CD4-positive, alpha-beta T cell treated with Interleukin-2 at 100 ng/mL for 4 hours (primary cell): ENCODE measurements at regions not wholly inside any gene's neighbourhood (a gene's known extent, or its start where the extent isn't known, plus 50 kb on each side); places are given as distances from the start of the nearest gene placed in this dataset.
"Not testable (repeated sequence)": the region's sequence is repeated elsewhere in the genome, so short reads cannot be mapped to it uniquely, and the experiment has no call there.

Experiments
- DNase-seq: peaks from one replicate; pipeline ENCODE4 v3.0.0-alpha.2; 2020; ENCODE audit warnings: low spot score

DNA sequence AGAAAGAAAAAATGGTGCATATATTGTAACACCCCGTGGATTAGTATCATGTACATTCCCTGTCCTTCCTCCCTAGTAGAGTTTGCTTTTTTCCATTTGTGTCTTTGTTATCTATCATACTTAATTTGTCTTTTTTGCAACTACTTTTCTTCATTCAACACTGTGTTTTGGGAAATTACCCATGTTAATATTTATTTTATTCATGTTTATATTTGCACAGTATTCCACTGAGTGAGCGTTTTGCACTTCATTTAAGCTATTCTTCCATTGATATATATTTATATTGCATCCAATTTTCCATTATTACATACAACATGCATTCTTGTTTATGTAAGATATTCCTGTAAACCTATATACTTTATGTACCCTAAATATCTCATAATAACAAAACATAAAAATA lies 57.6 kb upstream of the FAM171A1 start:
- DNase-seq, result no peak

DNA sequence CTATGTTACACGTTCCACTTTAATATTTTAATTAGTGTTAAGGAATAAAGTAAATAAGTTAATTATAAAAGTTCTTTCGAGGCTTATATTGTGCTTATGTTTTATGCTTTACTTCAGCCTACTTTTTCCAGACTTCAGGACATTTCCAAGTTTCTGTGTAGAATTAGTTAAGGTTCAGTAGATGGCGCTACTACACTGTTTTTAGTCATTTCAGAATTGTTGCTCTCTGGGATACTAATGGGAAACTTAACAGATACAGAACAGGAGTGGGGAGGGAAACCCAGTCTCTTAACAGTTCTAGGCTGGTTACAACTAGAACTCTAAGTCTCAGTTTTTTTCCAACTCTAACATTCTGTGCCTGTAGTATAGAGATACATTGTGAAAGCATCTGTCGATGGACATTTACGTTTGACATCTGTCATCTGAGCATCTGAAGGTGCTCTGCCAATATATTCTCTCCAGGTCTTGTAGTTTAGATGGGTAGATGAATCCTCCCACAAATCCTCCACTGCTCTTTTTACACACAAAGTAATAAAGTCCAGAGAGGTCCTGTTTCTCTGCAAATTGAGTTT lies 56.8 kb upstream of the FAM171A1 start:
- DNase-seq, result no peak

DNA sequence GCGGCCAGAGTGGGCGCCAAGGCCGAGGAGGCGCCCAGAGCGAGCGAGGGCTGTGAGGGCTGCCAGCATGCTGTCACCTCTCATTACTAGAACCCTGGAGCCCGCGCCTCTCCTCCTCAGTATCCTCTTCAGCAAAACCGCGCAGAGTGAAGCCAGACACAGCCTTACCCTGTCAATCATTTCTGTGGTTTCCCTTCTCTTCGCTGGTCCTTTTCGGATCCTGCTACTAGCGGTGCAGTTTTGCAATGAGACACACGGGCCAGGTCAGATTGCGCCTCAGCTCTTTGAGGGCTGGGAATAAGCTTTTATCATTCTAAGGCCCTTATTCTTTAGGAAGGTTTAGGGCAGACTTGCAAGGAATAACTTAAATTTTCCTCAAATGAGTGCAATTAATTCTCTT lies 55.5 kb upstream of the FAM171A1 start:
- no peak for DNase-seq

DNA sequence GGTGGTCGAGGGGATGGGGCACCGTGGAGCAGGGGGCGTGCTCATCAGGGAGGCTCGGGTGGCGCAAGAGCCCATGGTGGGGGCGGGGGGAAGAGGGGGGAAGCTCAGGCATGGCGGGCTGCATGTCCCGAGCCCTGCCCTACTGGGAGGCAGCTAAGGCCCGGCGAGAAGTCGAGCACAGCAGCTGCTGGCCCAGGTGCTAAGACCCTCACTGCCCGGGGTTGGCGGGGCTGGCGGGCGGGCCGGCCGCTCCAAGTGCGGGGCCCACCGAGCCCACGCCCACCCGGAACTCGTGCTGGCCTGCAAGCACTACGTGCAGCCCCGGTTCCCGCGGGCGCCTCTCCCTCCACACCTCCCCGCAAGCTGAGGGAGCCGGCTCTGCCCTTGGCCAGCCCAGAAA lies 55.0 kb upstream of the FAM171A1 start:
- no peak for DNase-seq

DNA sequence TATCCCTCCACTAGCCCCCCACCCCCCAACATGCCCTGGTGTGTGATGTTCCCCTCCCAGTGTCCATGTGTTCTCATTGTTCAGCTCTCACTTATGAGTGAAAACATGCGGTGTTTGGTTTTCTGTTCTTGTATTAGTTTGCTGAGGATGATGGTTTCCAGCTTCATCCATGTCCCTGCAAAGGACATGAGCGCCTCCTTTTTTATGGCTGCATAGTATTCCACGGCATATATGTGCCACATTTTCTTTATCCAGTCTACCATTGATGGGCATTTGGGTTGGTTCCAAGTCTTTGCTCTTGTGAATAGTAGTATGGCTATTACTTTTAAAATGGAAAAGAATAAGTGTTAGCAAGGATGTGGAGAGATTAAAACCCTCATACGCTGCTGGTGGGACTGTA lies 50.8 kb upstream of the FAM171A1 start:
- DNase-seq, result not testable (repeated sequence)
